GM23248 (cell line): ENCODE measurements at regions not wholly inside any gene's neighbourhood (a gene's known extent, or its start where the extent isn't known, plus 50 kb on each side); places are given as distances from the start of the nearest gene placed in this dataset.

ENCODE experiments used
- DNase-seq: peaks from one replicate; pipeline ENCODE4 v3.0.0-alpha.2; 2015
- H2AFZ ChIP-seq: fragments of 200-600 bp; sonication (generic); 2 replicates; pipeline ENCODE4 v1.6.1; 2016; ENCODE audit warnings: antibody characterized with exemption
- H3F3A ChIP-seq: fragments of 200-600 bp; sonication (generic); 2 replicates; pipeline ENCODE4 v1.6.1; 2016; ENCODE audit warnings: mild to moderate bottlenecking, antibody characterized with exemption, mixed run types; ENCODE audit not compliant: insufficient read depth
- H3K27ac ChIP-seq: fragments of 200-600 bp; sonication (generic); 2 replicates; pipeline ENCODE4 v1.5.1; 2016; ENCODE audit warnings: mild to moderate bottlenecking
- H3K27me3 ChIP-seq: fragments of 200-600 bp; sonication (generic); replicated peaks from 2 replicates; pipeline ENCODE4 v1.6.1; 2016; ENCODE audit warnings: mild to moderate bottlenecking; ENCODE audit not compliant: insufficient read depth
- H3K36me3 ChIP-seq: fragments of 200-600 bp; sonication (generic); 2 replicates; pipeline ENCODE4 v1.6.1; 2016; ENCODE audit warnings: low read depth, mild to moderate bottlenecking
- H3K4me1 ChIP-seq: fragments of 200-600 bp; sonication (generic); 2 replicates; pipeline ENCODE4 v1.6.1; 2016; ENCODE audit warnings: mild to moderate bottlenecking; ENCODE audit not compliant: insufficient read depth
- H3K4me2 ChIP-seq: fragments of 200-600 bp; sonication (generic); one replicate; pipeline ENCODE4 v1.6.1; 2016; ENCODE audit warnings: mild to moderate bottlenecking; ENCODE audit not compliant: unreplicated experiment
- H3K4me3 ChIP-seq: fragments of 200-600 bp; sonication (generic); 2 replicates; pipeline ENCODE4 v1.5.1; 2016; ENCODE audit warnings: mild to moderate bottlenecking
- H3K79me2 ChIP-seq: fragments of 200-600 bp; sonication (generic); 2 replicates; pipeline ENCODE4 v1.6.1; 2016; ENCODE audit warnings: mild to moderate bottlenecking; ENCODE audit not compliant: insufficient read depth
- H3K9ac ChIP-seq: fragments of 200-600 bp; sonication (generic); 2 replicates; pipeline ENCODE4 v1.6.1; 2016; ENCODE audit warnings: mild to moderate bottlenecking
- H3K9me2 ChIP-seq: fragments of 200-600 bp; sonication (generic); 2 replicates; pipeline ENCODE4 v1.6.1; 2016; ENCODE audit warnings: mixed run types, mild to moderate bottlenecking, moderate library complexity; ENCODE audit not compliant: insufficient read depth
- H3K9me3 ChIP-seq: fragments of 200-600 bp; sonication (generic); one replicate; pipeline ENCODE4 v1.6.1; 2017; ENCODE audit warnings: low read depth
- H4K20me1 ChIP-seq: fragments of 200-600 bp; sonication (generic); 2 replicates; pipeline ENCODE4 v1.6.0; 2016; ENCODE audit not compliant: insufficient read depth
- EZH2 ChIP-seq: fragments of 200-600 bp; sonication (generic); IDR thresholded peaks from 2 replicates; pipeline ENCODE4 v1.6.1; 2018; ENCODE audit warnings: antibody characterized with exemption, mild to moderate bottlenecking; ENCODE audit not compliant: insufficient read depth, poor library complexity, severe bottlenecking
- EZH2phosphoT487 ChIP-seq: fragments of 200-600 bp; sonication (generic); IDR thresholded peaks from 2 replicates; pipeline ENCODE4 v1.6.1; 2018; ENCODE audit warnings: antibody characterized with exemption, moderate library complexity, mild to moderate bottlenecking, low read depth; ENCODE audit not compliant: insufficient read depth
- WGBS, 2 experiments: methylation state at CpG; one replicate each; pipeline ENCODE4 v1.1.6; 2015 to 2017; ENCODE audit warnings: low lambda C conversion rate in 2 of 2, low coverage in 1 of 2; ENCODE audit errors: missing lambda C conversion rate in 2 of 2; 5-methylcytosine and 5-hydroxymethylcytosine counted together
- in situ Hi-C: fragments of 300-500 bp; cut with MboI; formaldehyde crosslinking; loops from 2 replicates; pipeline ENCODE4 v1.15.0; 2020

GRCh38 chr2:222351035-222351434 is 52.2 kb upstream of the PAX3 start:
- TF ChIP-seq EZH2: no peak
- TF ChIP-seq EZH2phosphoT487: no peak
- Histone ChIP-seq H2AFZ (no peak overlapping the region), H3K27me3 (no peaks in the 10 kb centered on the region), H3K79me2 (no peaks in the 10 kb centered on the region), H3K36me3 (no peaks in the 10 kb centered on the region), H3K9me2 (no peaks in the 10 kb centered on the region), H3K27ac (no peak overlapping the region), H3K4me3 (no peak overlapping the region), H3F3A (no peaks in the 10 kb centered on the region), H3K4me2 (no peak overlapping the region), H3K4me1 (no peaks in the 10 kb centered on the region), H3K9ac (no peak overlapping the region), H4K20me1 (no peaks in the 10 kb centered on the region), H3K9me3 (no peaks in the 10 kb centered on the region)
- WGBS, 2 experiments: 24 to 26% methylated on average over 1 of the region's 1 CpG
- in situ Hi-C loops: no loop called here
- DNase-seq: no peak

DNA sequence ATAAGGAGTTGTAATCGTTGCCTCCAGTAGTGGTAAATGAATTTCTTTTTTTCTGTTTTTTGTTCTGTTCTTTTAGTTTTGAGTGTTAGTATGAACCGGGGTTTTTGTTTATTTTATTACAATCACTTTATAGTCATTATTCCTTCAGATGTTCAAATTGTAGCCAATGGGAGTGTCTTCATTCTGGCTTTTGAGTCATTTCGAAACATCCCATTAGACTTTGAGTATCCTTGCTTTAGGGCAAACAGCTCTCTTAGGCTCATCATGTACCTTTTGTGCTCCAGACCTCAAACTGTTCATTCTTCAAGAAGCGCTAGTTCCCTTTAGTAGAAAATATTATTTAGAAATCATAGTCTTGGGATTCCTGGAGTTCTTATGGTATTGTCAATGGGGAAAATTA is 54.2 kb upstream of the PAX3 start:
- Histone ChIP-seq H3K4me3 (no peak overlapping the region), H3K9me2 (no peaks in the 10 kb centered on the region), H3K9me3 (no peaks in the 10 kb centered on the region), H3K9ac (no peak overlapping the region), H3K4me2 (no peak overlapping the region), H2AFZ (no peak overlapping the region), H3K79me2 (no peaks in the 10 kb centered on the region), H3K36me3 (no peaks in the 10 kb centered on the region), H3F3A (no peaks in the 10 kb centered on the region), H3K4me1 (no peaks in the 10 kb centered on the region), H4K20me1 (no peaks in the 10 kb centered on the region), H3K27me3 (no peaks in the 10 kb centered on the region), H3K27ac (no peak overlapping the region)
- in situ Hi-C loops: no loop called here
- 24 to 36% methylated on average over 4 of the region's 4 CpGs for WGBS, 2 experiments
- no peak for DNase-seq
- no peak for TF ChIP-seq EZH2
- no peak for TF ChIP-seq EZH2phosphoT487

- H3K27ac ChIP-seq: no peak overlapping the region
- no peaks in the 10 kb centered on the region for H3K9me3 ChIP-seq
- H3K4me2 ChIP-seq: no peak overlapping the region
- H3K9ac ChIP-seq: no peak overlapping the region
- no peaks in the 10 kb centered on the region for H4K20me1 ChIP-seq
- 8 to 11% methylated on average over 3 of the region's 3 CpGs for WGBS, 2 experiments
- in situ Hi-C loops: no loop called here
- no peak for TF ChIP-seq EZH2phosphoT487
- no peak for TF ChIP-seq EZH2
- no peak overlapping the region for H2AFZ ChIP-seq
- no peaks in the 10 kb centered on the region for H3K27me3 ChIP-seq
- H3F3A ChIP-seq: no peaks in the 10 kb centered on the region
- H3K4me3 ChIP-seq: no peak overlapping the region
- no peaks in the 10 kb centered on the region for H3K9me2 ChIP-seq
- no peaks in the 10 kb centered on the region for H3K36me3 ChIP-seq
- no peaks in the 10 kb centered on the region for H3K79me2 ChIP-seq
- no peaks in the 10 kb centered on the region for H3K4me1 ChIP-seq
- DNase-seq: no peak
Observed at GRCh38 chr2:222353993-222354392, 55.2 kb upstream of the PAX3 start.

GRCh38 chr2:222355860-222356259 is 57.1 kb upstream of the PAX3 start:
- DNase-seq: no peak
- Histone ChIP-seq H3K4me2 (no peak overlapping the region), H3K36me3 (no peaks in the 10 kb centered on the region), H4K20me1 (no peaks in the 10 kb centered on the region), H3K9me3 (no peaks in the 10 kb centered on the region), H2AFZ (no peak overlapping the region), H3F3A (no peaks in the 10 kb centered on the region), H3K27me3 (no peaks in the 10 kb centered on the region), H3K79me2 (no peaks in the 10 kb centered on the region), H3K4me1 (no peaks in the 10 kb centered on the region), H3K27ac (no peak overlapping the region), H3K9me2 (no peaks in the 10 kb centered on the region), H3K4me3 (no peak overlapping the region), H3K9ac (no peak overlapping the region)
- TF ChIP-seq EZH2 (no peak), EZH2phosphoT487 (no peak)
- in situ Hi-C loops: no loop called here

DNA sequence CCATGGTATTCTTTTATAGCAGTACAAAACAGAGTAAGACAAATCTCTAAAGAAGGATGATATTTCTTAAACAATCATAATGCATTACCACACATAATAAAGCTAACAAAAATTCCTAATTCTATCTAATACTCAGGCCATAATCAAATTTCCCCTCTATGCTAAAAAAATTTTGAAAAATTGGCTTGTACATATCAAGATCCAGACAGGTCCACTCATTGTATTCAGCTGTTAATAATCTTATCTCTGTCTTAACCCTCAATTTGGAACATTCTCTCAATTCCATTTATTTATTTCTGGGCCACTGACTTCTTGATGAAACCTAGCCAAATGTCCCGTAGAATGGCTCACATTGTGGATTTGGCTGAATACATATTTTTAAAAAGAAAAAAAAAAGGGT is 59.1 kb upstream of the PAX3 start:
- WGBS, 2 experiments: 0 to 4% methylated on average over 1 of the region's 1 CpG
- Histone ChIP-seq H3K4me1 (no peaks in the 10 kb centered on the region), H3K9ac (no peak overlapping the region), H3K36me3 (no peaks in the 10 kb centered on the region), H4K20me1 (no peaks in the 10 kb centered on the region), H3K27me3 (no peaks in the 10 kb centered on the region), H3K27ac (no peak overlapping the region), H3K9me3 (no peaks in the 10 kb centered on the region), H3K9me2 (no peaks in the 10 kb centered on the region), H2AFZ (no peak overlapping the region), H3K79me2 (no peaks in the 10 kb centered on the region), H3F3A (no peaks in the 10 kb centered on the region), H3K4me2 (no peak overlapping the region), H3K4me3 (no peak overlapping the region)
- TF ChIP-seq EZH2phosphoT487 (no peak), EZH2 (no peak)
- no peak for DNase-seq
- in situ Hi-C loops: no loop called here
